Left cardiac atrium (tissue), 4 donors: ENCODE measurements at regions not wholly inside any gene's neighbourhood (a gene's known extent, or its start where the extent isn't known, plus 50 kb on each side); places are given as distances from the start of the nearest gene placed in this dataset.

Source experiments
- ATAC-seq, 2 donors: fragments of 200-7000 bp; cut with Tn5 transposase; one replicate each; pipeline ENCODE4 v1.9.1; 2020; ENCODE audit warnings: mild to moderate bottlenecking in 2 of 2, moderate library complexity in 2 of 2
- DNase-seq: peaks from one replicate; pipeline ENCODE4 v3.0.0-alpha.2; 2020
- intact Hi-C, 2 donors: fragments of 100-400 bp; cut with DNase I; formaldehyde crosslinking; loops; one replicate each; pipeline versions ENCODE4 v1.14.1 to v1.15.1; 2022 to 2023
- donor health status: DM: no; HTN: yes; CAD: no.
- donor health status: DM: no; HTN: yes; CAD: no; lungs with severe emphysema.
- donor health status: DM: yes; HTN: yes; CAD: no.
- donor health status: Dilated cardiomyopathy.

- intact Hi-C loops, result no loop called here
- peak; percentile 89 for DNase-seq
- ATAC-seq, result peak; percentile 95 to 96
Observed at GRCh38 chr15:39472621-39473297, 108.1 kb upstream of the THBS1 start.

- intact Hi-C loops, result no loop called here
- DNase-seq (no peak), ATAC-seq (peak; percentile 9 to 27)
Observed at GRCh38 chr15:39473298-39473947, 107.5 kb upstream of the THBS1 start.

- ATAC-seq (no peak), DNase-seq (no peak)
- intact Hi-C loops, result no loop called here
Observed at GRCh38 chr15:39474657-39475056, 106.2 kb upstream of the THBS1 start.

- no peak for ATAC-seq
- DNase-seq, result no peak
- intact Hi-C loops, result no loop called here
Observed at GRCh38 chr15:39478996-39479395, 101.9 kb upstream of the THBS1 start.

- intact Hi-C loops, result no loop called here
- DNase-seq, result no peak
- no peak for ATAC-seq
Observed at GRCh38 chr15:39479911-39480310, 101.0 kb upstream of the THBS1 start.

GRCh38 chr15:39482459-39482858, 98.4 kb upstream of the THBS1 start:
- no peak for ATAC-seq
- intact Hi-C loops, result no loop called here
- DNase-seq, result no peak

- intact Hi-C loops, result no loop called here
- ATAC-seq (peak in 1 of 2 donors; percentile 65), DNase-seq (no peak)
Observed at GRCh38 chr15:39486621-39487457, 94.0 kb upstream of the THBS1 start.

GRCh38 chr15:39487458-39487735, 93.5 kb upstream of the THBS1 start:
- DNase-seq (no peak), ATAC-seq (no peak)
- intact Hi-C loops, result no loop called here

GRCh38 chr15:39488516-39488915, 92.4 kb upstream of the THBS1 start:
- peak; percentile 47 to 73 for ATAC-seq
- intact Hi-C loops, result no loop called here
- DNase-seq, result no peak

- ATAC-seq (no peak), DNase-seq (no peak)
- intact Hi-C loops, result no loop called here
Observed at GRCh38 chr15:39488961-39489360, 91.9 kb upstream of the THBS1 start.

GRCh38 chr15:39491115-39491885, 89.6 kb upstream of the THBS1 start:
- intact Hi-C loops, result loop anchor here in 1 of 2 donors (2.0 to 10.0 kb wide), 3 partner anchors 54 to 296 kb away; partner anchors contain the start of gene THBS1
- no peak for DNase-seq
- no peak for ATAC-seq

- DNase-seq, result no peak
- ATAC-seq, result peak in 1 of 2 donors; percentile 22
- intact Hi-C loops, result loop anchor here in 1 of 2 donors (2.0 to 10.0 kb wide), 3 partner anchors 55 to 297 kb away; partner anchors contain the start of gene THBS1
Observed at GRCh38 chr15:39491886-39492490, 88.9 kb upstream of the THBS1 start.

- intact Hi-C loops, result loop anchor here in 1 of 2 donors (10.0 kb wide), 1 partner anchor 299 kb away; no protein-coding TSS in a partner anchor
- ATAC-seq (peak in 1 of 2 donors; percentile 44), DNase-seq (no peak)
Observed at GRCh38 chr15:39493424-39494067, 87.3 kb upstream of the THBS1 start.

GRCh38 chr15:39494462-39494861, 86.4 kb upstream of the THBS1 start:
- intact Hi-C loops, result loop anchor here in 1 of 2 donors (10.0 kb wide), 1 partner anchor 300 kb away; no protein-coding TSS in a partner anchor
- DNase-seq (no peak), ATAC-seq (no peak)

GRCh38 chr15:39495871-39496840, 84.7 kb upstream of the THBS1 start:
- intact Hi-C loops, result loop anchor here in 1 of 2 donors (10.0 kb wide), 1 partner anchor 301 kb away; no protein-coding TSS in a partner anchor
- DNase-seq, result no peak
- no peak for ATAC-seq

GRCh38 chr15:39497016-39497758, 83.7 kb upstream of the THBS1 start:
- ATAC-seq, result peak in 1 of 2 donors; percentile 15
- DNase-seq, result no peak
- intact Hi-C loops, result loop anchor here in 1 of 2 donors (10.0 kb wide), 1 partner anchor 302 kb away; no protein-coding TSS in a partner anchor
